Immature natural killer cell (primary cell): ENCODE measurements at regions not wholly inside any gene's neighbourhood (a gene's known extent, or its start where the extent isn't known, plus 50 kb on each side); places are given as distances from the start of the nearest gene placed in this dataset.
"Not testable (repeated sequence)": the region's sequence is repeated elsewhere in the genome, so short reads cannot be mapped to it uniquely, and the experiment has no call there.

Source experiments
- DNase-seq, 3 donors: peaks; one replicate each; pipeline ENCODE4 v3.0.0; 2022; ENCODE audit warnings: mixed read lengths in 1 of 3
- H3K27ac Mint-ChIP-seq, 6 donors: one replicate each; pipeline ENCODE4 v1.8.0; 2020; ENCODE audit warnings: mixed read lengths in 6 of 6, mild to moderate bottlenecking in 5 of 6, inconsistent platforms in 4 of 6, moderate library complexity in 3 of 6
- H3K27me3 Mint-ChIP-seq, 3 donors: one replicate each; pipeline ENCODE4 v1.8.0; 2020 to 2021; ENCODE audit warnings: low read depth in 3 of 3, mild to moderate bottlenecking in 3 of 3, mixed read lengths in 3 of 3, moderate library complexity in 3 of 3, inconsistent platforms in 1 of 3
- H3K36me3 Mint-ChIP-seq, 3 donors: one replicate each; pipeline ENCODE4 v1.8.0; 2020; ENCODE audit warnings: mixed read lengths in 3 of 3, inconsistent platforms in 2 of 3, mild to moderate bottlenecking in 2 of 3
- H3K4me1 Mint-ChIP-seq, 2 donors: one replicate each; pipeline ENCODE4 v1.8.0; 2020; ENCODE audit warnings: inconsistent platforms in 2 of 2, mild to moderate bottlenecking in 2 of 2, mixed read lengths in 2 of 2, moderate library complexity in 1 of 2
- H3K4me3 Mint-ChIP-seq, 5 donors: one replicate each; pipeline ENCODE4 v1.8.0; 2020; ENCODE audit warnings: mild to moderate bottlenecking in 5 of 5, mixed read lengths in 5 of 5, inconsistent platforms in 3 of 5, moderate library complexity in 3 of 5
- H3K9me3 Mint-ChIP-seq, 6 donors: one replicate each; pipeline ENCODE4 v1.8.0; 2020; ENCODE audit warnings: mild to moderate bottlenecking in 6 of 6, mixed read lengths in 6 of 6, inconsistent platforms in 4 of 6, moderate library complexity in 3 of 6

DNA sequence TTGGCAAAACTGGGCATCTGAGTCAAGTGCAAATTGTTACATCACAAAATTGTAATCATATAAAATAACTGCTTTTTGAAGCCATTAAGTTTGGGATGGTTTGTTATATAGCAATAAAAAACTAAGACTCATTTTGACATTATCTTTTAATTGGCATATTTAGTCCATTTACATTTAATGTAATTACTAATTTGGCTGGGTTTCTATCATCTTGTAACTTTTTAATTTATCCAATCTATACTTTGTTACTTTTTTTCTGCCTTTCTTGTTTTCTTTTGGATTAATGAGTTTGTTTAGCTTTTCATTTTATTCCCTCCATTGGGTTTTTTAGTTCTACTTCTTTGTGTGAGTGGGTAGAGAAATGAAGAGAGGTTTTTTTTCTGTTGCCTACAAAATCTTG is 76.3 kb downstream of the DRAM2 start:
- peaks cover 0 to 21% (median 2%) of the 10 kb centered on the region in 3 donors for H3K27me3 Mint-ChIP-seq
- H3K27ac Mint-ChIP-seq = no peak overlapping the region
- H3K4me3 Mint-ChIP-seq = no peak overlapping the region
- no peaks in the 10 kb centered on the region for H3K4me1 Mint-ChIP-seq
- no peak for DNase-seq
- H3K9me3 Mint-ChIP-seq = peaks cover 34 to 52% (median 43%) of the 10 kb centered on the region in 6 donors
- H3K36me3 Mint-ChIP-seq = peaks cover 0 to 17% (median 5%) of the 10 kb centered on the region in 3 donors

DNA sequence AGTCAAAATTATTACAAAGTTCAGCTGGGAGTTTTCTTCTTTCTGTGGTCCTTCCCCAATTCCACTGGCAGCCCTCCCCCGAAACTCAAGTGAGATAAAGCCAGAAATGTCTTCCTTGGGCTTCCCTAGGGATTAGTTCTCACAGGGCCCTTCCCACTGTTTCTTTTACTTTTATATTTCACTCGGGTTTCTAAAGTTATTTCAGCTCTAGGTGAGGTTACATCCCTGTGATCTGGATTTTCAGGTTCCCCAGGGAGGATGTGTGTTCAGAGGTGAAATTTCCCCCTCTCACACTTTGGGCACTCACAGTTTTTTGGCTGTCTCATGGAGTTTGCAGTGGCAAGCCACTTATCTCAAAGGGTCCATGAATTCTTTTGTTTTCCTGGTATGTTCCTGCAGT is 77.3 kb downstream of the DRAM2 start:
- H3K27me3 Mint-ChIP-seq = peaks cover 0 to 15% (median 0%) of the 10 kb centered on the region in 3 donors
- H3K4me3 Mint-ChIP-seq = no peak overlapping the region
- DNase-seq = no peak
- peaks cover 0 to 17% (median 5%) of the 10 kb centered on the region in 3 donors for H3K36me3 Mint-ChIP-seq
- no peak overlapping the region for H3K27ac Mint-ChIP-seq
- H3K9me3 Mint-ChIP-seq = peaks cover 28 to 45% (median 37%) of the 10 kb centered on the region in 6 donors
- no peaks in the 10 kb centered on the region for H3K4me1 Mint-ChIP-seq

DNA sequence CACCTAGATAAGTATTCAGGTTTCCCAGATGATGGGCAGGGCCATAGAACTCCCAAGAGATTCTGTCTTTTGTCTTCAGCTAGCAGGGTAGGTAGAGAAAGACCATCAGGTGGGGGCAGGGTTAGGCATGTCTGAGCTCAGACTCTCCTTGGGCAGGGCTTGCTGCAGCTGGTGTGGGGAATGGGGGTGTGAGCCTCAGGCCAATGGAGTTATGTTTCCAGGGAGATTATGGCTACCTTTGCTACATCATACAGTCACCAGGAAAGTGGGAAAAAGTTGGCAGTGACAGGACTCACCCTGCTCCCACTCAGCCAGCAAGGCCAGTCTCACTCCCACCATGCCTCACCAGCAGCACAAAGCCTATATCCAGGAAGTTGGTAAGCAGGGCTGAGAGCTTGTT is 77.8 kb downstream of the DRAM2 start:
- Mint-ChIP-seq H3K27me3 (peaks cover 0 to 15% (median under 1%) of the 10 kb centered on the region in 3 donors), H3K27ac (no peak overlapping the region), H3K4me1 (no peaks in the 10 kb centered on the region), H3K9me3 (peaks cover 28 to 43% (median 37%) of the 10 kb centered on the region in 6 donors), H3K4me3 (no peak overlapping the region), H3K36me3 (peaks cover 0 to 17% (median 5%) of the 10 kb centered on the region in 3 donors)
- no peak for DNase-seq

DNA sequence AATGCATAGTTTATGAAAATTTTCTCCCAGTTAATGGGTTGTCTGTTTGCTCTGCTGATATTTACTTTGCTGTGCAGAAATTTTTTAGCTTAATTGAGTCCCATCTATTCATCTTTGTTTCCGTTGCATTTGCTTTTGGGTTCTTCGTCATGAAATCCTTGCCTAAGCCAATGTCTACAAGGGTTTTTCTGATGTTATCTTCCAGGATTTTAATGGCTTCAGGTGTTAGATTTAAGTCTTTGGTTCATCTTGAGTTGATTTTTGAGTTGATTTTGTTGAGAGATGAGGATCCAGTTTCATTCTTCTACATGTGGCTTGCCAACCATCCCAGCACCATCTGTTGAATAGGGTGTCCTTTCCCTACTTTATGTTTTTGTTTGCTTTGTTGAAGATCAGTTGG is 85.2 kb downstream of the DRAM2 start:
- H3K4me1 Mint-ChIP-seq = no peaks in the 10 kb centered on the region
- H3K27ac Mint-ChIP-seq = no peak overlapping the region
- no peak for DNase-seq
- H3K36me3 Mint-ChIP-seq = no peaks in the 10 kb centered on the region
- H3K4me3 Mint-ChIP-seq = no peak overlapping the region
- H3K27me3 Mint-ChIP-seq = peaks cover 8 to 18% (median 12%) of the 10 kb centered on the region in 3 donors
- peaks cover 0 to 4% (median under 1%) of the 10 kb centered on the region in 6 donors for H3K9me3 Mint-ChIP-seq

DNA sequence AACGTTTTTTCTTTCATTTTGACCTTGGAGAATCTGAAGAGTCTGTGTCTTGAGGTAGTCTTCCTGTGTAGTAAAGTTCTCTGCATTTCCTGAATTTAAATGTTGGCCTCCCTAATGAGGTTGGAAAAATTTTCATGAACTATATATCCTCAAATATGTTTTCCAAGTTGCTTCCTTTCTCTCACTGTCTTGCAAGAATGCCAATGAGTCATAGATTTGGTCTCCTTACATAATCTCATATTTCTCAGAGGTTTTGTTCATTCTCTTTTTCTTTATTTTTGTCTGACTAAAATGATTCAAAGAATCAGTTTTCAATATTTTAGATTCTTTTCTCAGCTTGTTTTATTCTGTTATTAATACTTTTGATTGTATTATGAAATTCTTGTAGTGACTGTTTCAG is 87.6 kb downstream of the DRAM2 start:
- DNase-seq = no peak
- no peak overlapping the region for H3K27ac Mint-ChIP-seq
- H3K4me1 Mint-ChIP-seq = no peaks in the 10 kb centered on the region
- peaks cover 12 to 21% (median 18%) of the 10 kb centered on the region in 3 donors for H3K27me3 Mint-ChIP-seq
- no peaks in the 10 kb centered on the region for H3K36me3 Mint-ChIP-seq
- H3K4me3 Mint-ChIP-seq = no peak overlapping the region
- H3K9me3 Mint-ChIP-seq = peaks cover 7 to 14% (median 8%) of the 10 kb centered on the region in 6 donors

DNA sequence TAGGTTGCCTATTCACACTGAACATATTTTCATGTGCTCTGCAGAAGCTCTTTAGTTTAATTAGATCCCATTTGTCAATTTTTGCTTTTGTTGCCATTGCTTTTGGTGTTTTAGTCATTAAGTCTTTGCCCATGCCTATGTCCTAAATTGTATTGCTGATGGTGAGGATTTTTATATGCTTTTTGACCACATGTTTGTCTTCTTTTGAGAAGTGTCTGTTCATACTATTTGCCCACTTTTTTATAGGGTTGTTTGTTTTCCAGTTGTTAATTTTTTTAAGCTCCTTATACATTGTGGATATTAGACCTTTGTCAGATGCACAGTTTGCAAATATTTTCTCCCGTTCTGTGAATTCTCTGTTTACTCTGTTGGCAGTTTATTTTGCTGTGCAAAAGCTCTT is 84.5 kb upstream of the LRIF1 start:
- not testable (repeated sequence) for DNase-seq, H3K36me3 Mint-ChIP-seq, H3K4me1 Mint-ChIP-seq, H3K4me3 Mint-ChIP-seq, H3K27ac Mint-ChIP-seq
- Mint-ChIP-seq H3K9me3 (peaks cover 7 to 14% (median 8%) of the 10 kb centered on the region in 6 donors), H3K27me3 (peaks cover 8 to 16% (median 8%) of the 10 kb centered on the region in 3 donors)

DNA sequence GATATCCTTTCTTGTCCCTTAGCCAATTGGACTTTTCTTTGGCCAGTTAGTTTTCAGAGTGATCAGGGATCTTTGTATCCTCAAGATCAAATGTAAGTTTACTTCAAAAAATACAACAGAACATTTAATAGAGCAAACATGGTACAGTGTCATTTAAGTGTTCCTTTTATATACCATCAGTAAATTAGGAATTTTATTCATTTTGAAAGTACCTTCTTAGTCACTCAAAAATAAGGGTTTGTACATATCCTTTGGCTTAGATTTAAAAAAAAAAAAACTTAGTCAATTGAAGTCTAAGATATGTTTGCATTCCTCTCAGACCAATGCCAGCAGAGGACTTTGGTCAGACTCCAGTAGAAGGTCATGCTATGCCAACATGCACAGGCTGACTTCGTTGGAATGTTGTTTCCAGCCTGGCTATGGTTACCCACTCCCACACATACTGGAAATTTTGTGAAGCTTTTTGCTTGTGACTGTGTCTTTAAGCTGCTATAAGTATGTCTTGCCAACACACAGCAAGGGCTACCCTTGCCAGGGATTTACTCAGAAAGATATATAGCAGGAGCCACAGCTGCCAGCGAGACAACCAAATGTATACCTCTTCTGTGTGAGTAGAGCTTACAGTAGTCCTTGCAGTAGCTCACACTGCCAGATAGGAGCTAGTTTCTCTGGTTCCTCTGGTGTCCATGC is 81.5 kb upstream of the LRIF1 start:
- H3K36me3 Mint-ChIP-seq = no peaks in the 10 kb centered on the region
- H3K4me3 Mint-ChIP-seq = no peak overlapping the region
- no peak for DNase-seq
- H3K4me1 Mint-ChIP-seq = no peaks in the 10 kb centered on the region
- no peak overlapping the region for H3K27ac Mint-ChIP-seq
- H3K9me3 Mint-ChIP-seq = peaks cover 6 to 14% (median 8%) of the 10 kb centered on the region in 6 donors
- H3K27me3 Mint-ChIP-seq = peaks cover 6 to 18% (median 8%) of the 10 kb centered on the region in 3 donors

DNA sequence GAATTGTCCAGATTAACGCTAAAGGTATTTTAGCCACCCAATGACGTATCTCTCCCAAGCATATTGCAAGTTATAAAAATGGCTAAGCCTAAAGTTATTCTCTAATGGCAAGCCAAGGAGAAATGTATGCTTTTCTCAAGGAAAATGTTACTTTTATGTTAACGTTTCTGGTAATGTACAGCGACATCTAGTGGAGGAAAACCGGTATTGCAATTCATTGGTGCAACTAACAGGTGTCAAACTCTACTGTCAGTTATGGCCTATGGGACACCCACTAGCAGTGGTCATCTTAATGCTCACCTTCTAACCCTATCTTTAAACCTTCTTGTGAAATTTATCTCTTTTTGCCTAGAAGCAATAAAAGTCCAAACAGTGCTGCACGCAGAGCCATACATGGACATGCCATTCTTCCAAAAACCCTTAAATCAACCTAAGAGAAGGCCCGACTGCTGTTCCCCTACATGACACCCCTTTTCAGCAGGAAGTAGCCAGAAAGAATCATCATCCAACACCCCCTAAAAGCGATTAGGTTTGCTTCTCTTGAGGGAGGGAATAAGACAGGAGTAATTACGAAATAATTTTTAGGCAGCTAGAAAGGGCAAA is 68.7 kb upstream of the LRIF1 start:
- Mint-ChIP-seq H3K27me3 (peaks cover 9 to 17% (median 12%) of the 10 kb centered on the region in 3 donors), H3K4me3 (no peak overlapping the region), H3K9me3 (no peaks in the 10 kb centered on the region), H3K27ac (no peak overlapping the region), H3K4me1 (no peaks in the 10 kb centered on the region), H3K36me3 (no peaks in the 10 kb centered on the region)
- peak; percentile 41 to 48 (median 48) for DNase-seq

DNA sequence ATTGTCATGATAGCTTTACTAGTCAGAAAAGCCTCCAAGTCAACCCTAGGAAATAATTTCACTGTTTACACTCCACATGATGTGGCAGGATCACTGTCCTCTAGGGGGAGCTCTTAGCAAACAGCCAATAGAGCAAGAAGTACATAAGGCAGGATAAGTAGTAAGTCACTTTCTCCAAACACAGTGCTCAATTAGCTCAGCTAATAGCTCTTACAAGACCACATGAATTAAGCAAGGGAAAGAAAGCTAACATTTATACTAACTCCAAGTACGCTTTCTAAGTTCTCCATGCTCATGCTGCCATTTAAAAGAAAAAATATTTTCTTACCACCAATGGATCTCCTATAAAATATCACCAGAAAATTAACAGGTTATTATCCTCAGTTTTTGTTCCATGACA is 66.9 kb upstream of the LRIF1 start:
- Mint-ChIP-seq H3K4me3 (no peak overlapping the region), H3K27me3 (peaks cover 5 to 7% (median 7%) of the 10 kb centered on the region in 3 donors), H3K4me1 (no peaks in the 10 kb centered on the region), H3K27ac (no peak overlapping the region), H3K36me3 (no peaks in the 10 kb centered on the region), H3K9me3 (peaks cover 0 to 1% (median 0%) of the 10 kb centered on the region in 6 donors)
- peak; percentile 44 to 60 (median 52) for DNase-seq

DNA sequence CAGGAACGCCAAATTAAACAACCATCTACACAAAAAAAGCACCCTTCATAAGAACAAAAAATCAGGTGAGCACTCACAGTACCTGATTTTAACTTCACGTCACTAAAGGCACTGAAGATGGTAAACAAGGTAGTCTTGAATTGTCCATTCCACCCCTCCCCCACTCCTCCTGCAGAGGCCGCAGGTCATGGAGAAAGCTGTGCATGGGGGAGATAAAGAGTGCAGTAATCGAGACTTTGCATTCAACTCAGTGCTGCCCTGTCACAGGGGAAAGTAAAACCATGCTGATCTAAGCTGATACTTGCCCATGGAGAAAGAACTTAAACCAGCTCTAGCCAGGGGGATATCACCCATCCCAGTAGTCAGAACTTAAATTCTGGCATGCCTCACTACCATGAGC is 61.4 kb upstream of the LRIF1 start:
- Mint-ChIP-seq H3K27ac (no peak overlapping the region), H3K27me3 (peaks cover 7 to 17% (median 13%) of the 10 kb centered on the region in 3 donors), H3K36me3 (no peaks in the 10 kb centered on the region), H3K9me3 (peaks cover 0 to 2% (median 0%) of the 10 kb centered on the region in 6 donors), H3K4me1 (no peaks in the 10 kb centered on the region), H3K4me3 (no peak overlapping the region)
- DNase-seq = no peak

DNA sequence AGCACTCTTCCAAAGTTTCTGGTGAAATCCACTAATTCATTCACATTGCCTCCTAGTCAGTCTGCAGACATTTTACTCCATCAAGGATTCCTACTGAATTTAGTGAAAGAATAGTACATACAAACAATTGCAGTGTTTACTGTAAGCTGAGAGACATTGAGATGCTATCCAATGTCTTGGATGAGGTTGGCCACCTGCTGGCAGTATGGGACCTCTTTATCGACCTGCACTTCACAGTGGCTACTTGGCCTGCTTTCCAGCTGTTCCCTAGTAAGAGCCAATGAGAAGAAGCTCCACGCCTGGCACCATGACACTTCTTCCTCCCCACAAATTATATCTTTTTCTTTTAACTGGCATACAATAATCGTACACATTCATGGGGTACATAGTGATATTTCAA is 51.5 kb upstream of the LRIF1 start:
- peaks cover 4 to 20% (median 11%) of the 10 kb centered on the region in 6 donors for H3K9me3 Mint-ChIP-seq
- no peak for DNase-seq
- H3K27me3 Mint-ChIP-seq = peaks cover 10 to 38% (median 11%) of the 10 kb centered on the region in 3 donors
- no peak overlapping the region for H3K27ac Mint-ChIP-seq
- no peaks in the 10 kb centered on the region for H3K36me3 Mint-ChIP-seq
- no peak overlapping the region for H3K4me3 Mint-ChIP-seq
- H3K4me1 Mint-ChIP-seq = no peaks in the 10 kb centered on the region
